A673 (cell line): ENCODE measurements at regions not wholly inside any gene's neighbourhood (a gene's known extent, or its start where the extent isn't known, plus 50 kb on each side); places are given as distances from the start of the nearest gene placed in this dataset.

ENCODE experiments used
- BruUV-seq: library from RNA; stranded (reverse); fragments of 400-500 nt; replicated peaks from 2 replicates; lab custom pipeline; 2021; lab: Mats Ljungman, UMichigan
- CTCF ChIA-PET: fragments of 300-600 bp; sonication (Branson Sonifier 250); formaldehyde crosslinking; loops from one replicate; lab custom pipeline; 2022; ENCODE audit warnings: antibody characterized with exemption; lab: Charles Lee
- POLR2A ChIA-PET: fragments of 300-600 bp; sonication (Branson Sonifier 250); formaldehyde crosslinking; loops from one replicate; lab custom pipeline; 2022; ENCODE audit warnings: antibody characterized with exemption; ENCODE audit not compliant: low non-redundant PET; lab: Charles Lee
- DNase-seq: peaks from one replicate; pipeline ENCODE4 v3.0.0-alpha.2; 2015; ENCODE audit warnings: low spot score
- H3K27ac ChIP-seq: fragments of 200-600 bp; sonication (generic); 2 replicates; pipeline ENCODE4 v1.5.1; 2016; ENCODE audit warnings: mixed run types, low read depth, mild to moderate bottlenecking, mixed read lengths, antibody characterized with exemption, low read length; ENCODE audit not compliant: poor library complexity, severe bottlenecking
- H3K27me3 ChIP-seq: fragments of 200-600 bp; sonication (generic); replicated peaks from 2 replicates; pipeline ENCODE4 v1.6.1; 2017; ENCODE audit warnings: mixed run types, low read depth, mild to moderate bottlenecking, mixed read lengths, antibody characterized with exemption, low read length; ENCODE audit not compliant: insufficient read depth, poor library complexity
- H3K36me3 ChIP-seq: fragments of 200-600 bp; sonication (generic); 2 replicates; pipeline ENCODE4 v1.6.1; 2016; ENCODE audit warnings: mixed run types, mild to moderate bottlenecking, mixed read lengths, antibody characterized with exemption, low read length; ENCODE audit not compliant: insufficient read depth, poor library complexity, severe bottlenecking
- H3K4me1 ChIP-seq: fragments of 200-600 bp; sonication (generic); 2 replicates; pipeline ENCODE4 v1.6.1; 2017; ENCODE audit warnings: mixed run types, mild to moderate bottlenecking, mixed read lengths, antibody characterized with exemption, low read length; ENCODE audit not compliant: insufficient read depth, poor library complexity, severe bottlenecking
- H3K4me3 ChIP-seq: fragments of 200-600 bp; sonication (generic); 2 replicates; pipeline ENCODE4 v1.5.1; 2016; ENCODE audit warnings: low read depth, mixed run types, mild to moderate bottlenecking, mixed read lengths, low read length; ENCODE audit not compliant: poor library complexity, severe bottlenecking
- H3K9me3 ChIP-seq: fragments of 200-600 bp; sonication (generic); 2 replicates; pipeline ENCODE4 v1.6.1; 2016; ENCODE audit warnings: mixed run types, low read depth, mild to moderate bottlenecking, mixed read lengths, antibody characterized with exemption, low read length; ENCODE audit not compliant: poor library complexity, severe bottlenecking
- EZH2 ChIP-seq: fragments of 200-600 bp; sonication (generic); IDR thresholded peaks from 2 replicates; pipeline ENCODE4 v1.6.1; 2017; ENCODE audit warnings: borderline replicate concordance, low read depth, mild to moderate bottlenecking, mixed read lengths, antibody characterized with exemption, low read length; ENCODE audit not compliant: poor library complexity, severe bottlenecking
- intact Hi-C: fragments of 100-400 bp; cut with micrococcal nuclease; formaldehyde crosslinking; loops from one replicate; pipeline ENCODE4 v1.10.0; 2022; ENCODE audit not compliant: unreplicated experiment
- TF ChIP-seq, protein P1 (sequence below): fragments of 300-800, 200-600 bp; sonication (generic); conservative IDR thresholded peaks from 2 replicates; pipeline ENCODE4 v1.5.1; 2017; ENCODE audit warnings: low read depth, mild to moderate bottlenecking, antibody characterized with exemption, low read length, moderate library complexity, mixed read lengths

GRCh38 chr18:39795350-39795749 lies 2159.7 kb upstream of the PIK3C3 start:
- no peak overlapping the region for H3K4me3 ChIP-seq
- H3K27me3 ChIP-seq, result no peaks in the 10 kb centered on the region
- DNase-seq, result no peak
- CTCF ChIA-PET, result no interaction called here
- no peaks in the 10 kb centered on the region for H3K9me3 ChIP-seq
- no peaks in the 10 kb centered on the region for H3K4me1 ChIP-seq
- no peaks in the 10 kb centered on the region for H3K36me3 ChIP-seq
- intact Hi-C loops, result no loop called here
- TF ChIP-seq EZH2, result no peak
- TF ChIP-seq, protein P1, sequence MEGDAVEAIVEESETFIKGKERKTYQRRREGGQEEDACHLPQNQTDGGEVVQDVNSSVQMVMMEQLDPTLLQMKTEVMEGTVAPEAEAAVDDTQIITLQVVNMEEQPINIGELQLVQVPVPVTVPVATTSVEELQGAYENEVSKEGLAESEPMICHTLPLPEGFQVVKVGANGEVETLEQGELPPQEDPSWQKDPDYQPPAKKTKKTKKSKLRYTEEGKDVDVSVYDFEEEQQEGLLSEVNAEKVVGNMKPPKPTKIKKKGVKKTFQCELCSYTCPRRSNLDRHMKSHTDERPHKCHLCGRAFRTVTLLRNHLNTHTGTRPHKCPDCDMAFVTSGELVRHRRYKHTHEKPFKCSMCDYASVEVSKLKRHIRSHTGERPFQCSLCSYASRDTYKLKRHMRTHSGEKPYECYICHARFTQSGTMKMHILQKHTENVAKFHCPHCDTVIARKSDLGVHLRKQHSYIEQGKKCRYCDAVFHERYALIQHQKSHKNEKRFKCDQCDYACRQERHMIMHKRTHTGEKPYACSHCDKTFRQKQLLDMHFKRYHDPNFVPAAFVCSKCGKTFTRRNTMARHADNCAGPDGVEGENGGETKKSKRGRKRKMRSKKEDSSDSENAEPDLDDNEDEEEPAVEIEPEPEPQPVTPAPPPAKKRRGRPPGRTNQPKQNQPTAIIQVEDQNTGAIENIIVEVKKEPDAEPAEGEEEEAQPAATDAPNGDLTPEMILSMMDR, result peak; percentile 32; the same call in 1 of the 2 replicates
- POLR2A ChIA-PET, result no interaction called here
- no TSS peak for BruUV-seq
- H3K27ac ChIP-seq, result no peak overlapping the region

GRCh38 chr18:39793609-39794008 lies 2161.4 kb upstream of the PIK3C3 start:
- BruUV-seq, result no TSS peak
- Histone ChIP-seq H3K36me3 (no peaks in the 10 kb centered on the region), H3K27ac (no peak overlapping the region), H3K27me3 (no peaks in the 10 kb centered on the region), H3K4me3 (no peak overlapping the region), H3K4me1 (peaks cover 4% of the 10 kb centered on the region), H3K9me3 (no peaks in the 10 kb centered on the region)
- intact Hi-C loops, result no loop called here
- TF ChIP-seq, protein P1, result no peak
- no peak for DNase-seq
- POLR2A ChIA-PET, result no interaction called here
- CTCF ChIA-PET, result no interaction called here

- H3K4me1 ChIP-seq, result peaks cover 24% of the 10 kb centered on the region
- BruUV-seq, result no TSS peak
- no peaks in the 10 kb centered on the region for H3K36me3 ChIP-seq
- peak; percentile 29 for DNase-seq
- no peaks in the 10 kb centered on the region for H3K9me3 ChIP-seq
- no peaks in the 10 kb centered on the region for H3K27me3 ChIP-seq
- no peak overlapping the region for H3K4me3 ChIP-seq
- no peak overlapping the region for H3K27ac ChIP-seq
- intact Hi-C loops, result no loop called here
- POLR2A ChIA-PET, result no interaction called here
- CTCF ChIA-PET, result no interaction called here
- TF ChIP-seq, protein P1, result no peak
- TF ChIP-seq EZH2, result no peak
Measured at GRCh38 chr18:39788383-39788782, 2166.7 kb upstream of the PIK3C3 start.
